HEK293 (cell line): ENCODE measurements at regions not wholly inside any gene's neighbourhood (a gene's known extent, or its start where the extent isn't known, plus 50 kb on each side); places are given as distances from the start of the nearest gene placed in this dataset.

Experiments
- CTCF ChIA-PET: fragments of 350-600 bp; formaldehyde crosslinking; extraction: SDS; loops from one replicate; lab custom pipeline; 2021; ENCODE audit warnings: antibody characterized with exemption; lab: Yijun Ruan, JAX
- POLR2A ChIA-PET: fragments of 300-600 bp; formaldehyde crosslinking; extraction: SDS; loops from one replicate; lab custom pipeline; 2020; ENCODE audit warnings: antibody characterized with exemption, inconsistent platforms; lab: Yijun Ruan, JAX
- H3K27ac ChIP-seq: fragments of 200-500 bp; sonication (Bioruptor generic); 2 replicates; pipeline ENCODE4 v1.5.1; 2014; ENCODE audit warnings: low read depth, low read length, control low read depth, inconsistent platforms; ENCODE audit errors: extremely low read depth
- H3K36me3 ChIP-seq, 2 experiments: fragments of 200-500 bp in 1 of 2; sonication (Bioruptor generic) in 1 of 2; 1 replicate in 1 of 2; 2 replicates in 1 of 2; pipeline ENCODE4 v1.5.1; 2014 to 2017; ENCODE audit warnings: inconsistent platforms in 2 of 2, low read length in 2 of 2; ENCODE audit not compliant: control insufficient read depth in 2 of 2, insufficient read depth in 1 of 2
- H3K4me1 ChIP-seq: fragments of 200-500 bp; sonication (Bioruptor generic); 2 replicates; pipeline ENCODE4 v1.5.1; 2014; ENCODE audit warnings: mild to moderate bottlenecking, low read length, inconsistent platforms; ENCODE audit not compliant: control insufficient read depth, insufficient read depth
- H3K4me3 ChIP-seq: 2 replicates; pipeline ENCODE4 v1.5.1; 2011; ENCODE audit warnings: low read depth, mild to moderate bottlenecking, control low read depth, low read length, moderate library complexity
- H3K9me3 ChIP-seq: fragments of 200-500 bp; sonication (Bioruptor generic); 2 replicates; pipeline ENCODE4 v1.5.1; 2014; ENCODE audit warnings: low read depth, low read length, inconsistent platforms; ENCODE audit not compliant: control insufficient read depth, insufficient read depth
- HOXC10 ChIP-seq: sonication (generic); formaldehyde crosslinking; IDR thresholded peaks from 2 replicates; pipeline ENCODE4 v1.8.1; 2023; ENCODE audit warnings: mild to moderate bottlenecking, missing genetic modification reagents
- KLF8 ChIP-seq: fragments of 450-650 bp; formaldehyde crosslinking; IDR thresholded peaks from 2 replicates; pipeline ENCODE4 v1.5.1; 2016; ENCODE audit warnings: missing biosample characterization, missing genetic modification characterization
- REPIN1 ChIP-seq: fragments of 450-650 bp; formaldehyde crosslinking; IDR thresholded peaks from 2 replicates; pipeline ENCODE4 v1.5.1; 2017; ENCODE audit warnings: missing biosample characterization, missing genetic modification characterization, low read depth
- SCRT1 ChIP-seq: fragments of 450-650 bp; formaldehyde crosslinking; IDR thresholded peaks from 2 replicates; pipeline ENCODE4 v1.5.1; 2016; ENCODE audit warnings: missing biosample characterization, missing genetic modification characterization, borderline replicate concordance
- SP7 ChIP-seq: fragments of 450-650 bp; formaldehyde crosslinking; IDR thresholded peaks from 2 replicates; pipeline ENCODE4 v1.5.1; 2016; ENCODE audit warnings: missing biosample characterization, missing genetic modification characterization
- ZFP37 ChIP-seq: fragments of 450-650 bp; formaldehyde crosslinking; IDR thresholded peaks from 2 replicates; pipeline ENCODE4 v1.5.1; 2016; ENCODE audit warnings: missing biosample characterization, missing genetic modification characterization
- ZNF133 ChIP-seq: fragments of 450-650 bp; formaldehyde crosslinking; IDR thresholded peaks from 2 replicates; pipeline ENCODE4 v1.5.1; 2016; ENCODE audit warnings: missing biosample characterization, missing genetic modification characterization
- ZNF19 ChIP-seq: fragments of 450-650 bp; formaldehyde crosslinking; IDR thresholded peaks from 2 replicates; pipeline ENCODE4; 2016; ENCODE audit warnings: missing biosample characterization, missing genetic modification characterization, low read depth
- ZNF274 ChIP-seq, 2 experiments: fragments of 200-500 bp in 1 of 2; fragments of 450-650 bp in 1 of 2; sonication (Bioruptor generic) in 1 of 2; formaldehyde crosslinking in 1 of 2; IDR thresholded peaks; 2 replicates each; pipeline versions ENCODE4 v1.5.1 to v1.6.1; 2014 to 2016; ENCODE audit warnings: borderline replicate concordance in 1 of 2, inconsistent platforms in 1 of 2, low read length in 1 of 2, missing biosample characterization in 1 of 2, missing genetic modification characterization in 1 of 2
- ZNF571 ChIP-seq: fragments of 450-650 bp; formaldehyde crosslinking; IDR thresholded peaks from 2 replicates; pipeline ENCODE4 v1.5.0; 2017; ENCODE audit warnings: missing biosample characterization, missing genetic modification characterization
- ZNF626 ChIP-seq: fragments of 450-650 bp; sonication (Bioruptor Pico); formaldehyde crosslinking; IDR thresholded peaks from 2 replicates; pipeline ENCODE4 v1.5.1; 2018; ENCODE audit warnings: missing biosample characterization, missing genetic modification characterization, inconsistent platforms
- ZNF654 ChIP-seq: fragments of 450-650 bp; formaldehyde crosslinking; IDR thresholded peaks from 2 replicates; pipeline ENCODE4 v1.5.1; 2016; ENCODE audit warnings: low read depth, missing biosample characterization, missing genetic modification characterization
- TF ChIP-seq, protein P1 (sequence below): fragments of 450-650 bp; formaldehyde crosslinking; conservative IDR thresholded peaks from 2 replicates; pipeline ENCODE4 v1.5.1; 2016; ENCODE audit warnings: low read depth, missing biosample characterization, missing genetic modification characterization
- TF ChIP-seq, protein P2 (sequence below): fragments of 450-650 bp; IDR thresholded peaks from 2 replicates; pipeline ENCODE4 v1.5.1; 2018; ENCODE audit warnings: missing biosample characterization, mild to moderate bottlenecking, missing genetic modification characterization
- TF ChIP-seq, protein P3 (sequence below): fragments of 450-650 bp; IDR thresholded peaks from 2 replicates; pipeline ENCODE4 v1.5.1; 2018; ENCODE audit warnings: missing biosample characterization, missing genetic modification characterization
- TF ChIP-seq, protein P4 (sequence below): fragments of 450-650 bp; formaldehyde crosslinking; IDR thresholded peaks from 2 replicates; pipeline ENCODE4 v1.5.1; 2016; ENCODE audit warnings: missing biosample characterization, missing genetic modification characterization

DNA sequence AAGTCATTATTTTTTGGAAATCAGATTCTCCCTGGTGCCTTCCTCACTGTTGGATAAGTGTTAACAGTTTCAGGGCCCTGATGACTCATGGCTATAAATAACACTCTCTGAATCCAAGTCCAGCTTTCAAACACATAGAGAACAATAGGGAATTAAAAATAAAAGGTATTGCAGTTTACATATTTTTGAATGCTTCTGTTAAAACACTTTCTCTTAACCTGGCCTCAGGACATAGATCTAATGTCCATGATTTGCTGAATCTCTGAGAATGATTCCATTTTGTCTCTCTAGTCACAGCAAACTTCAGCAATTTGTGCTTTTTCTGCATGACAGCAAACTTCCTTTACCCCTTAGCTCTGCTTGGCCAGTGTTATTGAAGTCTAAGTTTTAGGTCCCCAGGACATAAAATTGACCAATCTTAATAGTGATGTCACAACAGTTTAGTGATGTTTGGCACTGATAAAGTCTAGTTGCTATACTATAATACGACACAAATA is 1192.4 kb upstream of the CITED2 start (continued):
- TF ChIP-seq, protein P1, sequence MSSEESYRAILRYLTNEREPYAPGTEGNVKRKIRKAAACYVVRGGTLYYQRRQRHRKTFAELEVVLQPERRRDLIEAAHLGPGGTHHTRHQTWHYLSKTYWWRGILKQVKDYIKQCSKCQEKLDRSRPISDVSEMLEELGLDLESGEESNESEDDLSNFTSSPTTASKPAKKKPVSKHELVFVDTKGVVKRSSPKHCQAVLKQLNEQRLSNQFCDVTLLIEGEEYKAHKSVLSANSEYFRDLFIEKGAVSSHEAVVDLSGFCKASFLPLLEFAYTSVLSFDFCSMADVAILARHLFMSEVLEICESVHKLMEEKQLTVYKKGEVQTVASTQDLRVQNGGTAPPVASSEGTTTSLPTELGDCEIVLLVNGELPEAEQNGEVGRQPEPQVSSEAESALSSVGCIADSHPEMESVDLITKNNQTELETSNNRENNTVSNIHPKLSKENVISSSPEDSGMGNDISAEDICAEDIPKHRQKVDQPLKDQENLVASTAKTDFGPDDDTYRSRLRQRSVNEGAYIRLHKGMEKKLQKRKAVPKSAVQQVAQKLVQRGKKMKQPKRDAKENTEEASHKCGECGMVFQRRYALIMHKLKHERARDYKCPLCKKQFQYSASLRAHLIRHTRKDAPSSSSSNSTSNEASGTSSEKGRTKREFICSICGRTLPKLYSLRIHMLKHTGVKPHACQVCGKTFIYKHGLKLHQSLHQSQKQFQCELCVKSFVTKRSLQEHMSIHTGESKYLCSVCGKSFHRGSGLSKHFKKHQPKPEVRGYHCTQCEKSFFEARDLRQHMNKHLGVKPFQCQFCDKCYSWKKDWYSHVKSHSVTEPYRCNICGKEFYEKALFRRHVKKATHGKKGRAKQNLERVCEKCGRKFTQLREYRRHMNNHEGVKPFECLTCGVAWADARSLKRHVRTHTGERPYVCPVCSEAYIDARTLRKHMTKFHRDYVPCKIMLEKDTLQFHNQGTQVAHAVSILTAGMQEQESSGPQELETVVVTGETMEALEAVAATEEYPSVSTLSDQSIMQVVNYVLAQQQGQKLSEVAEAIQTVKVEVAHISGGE (tag by site-specific recombination) = no peak

DNA sequence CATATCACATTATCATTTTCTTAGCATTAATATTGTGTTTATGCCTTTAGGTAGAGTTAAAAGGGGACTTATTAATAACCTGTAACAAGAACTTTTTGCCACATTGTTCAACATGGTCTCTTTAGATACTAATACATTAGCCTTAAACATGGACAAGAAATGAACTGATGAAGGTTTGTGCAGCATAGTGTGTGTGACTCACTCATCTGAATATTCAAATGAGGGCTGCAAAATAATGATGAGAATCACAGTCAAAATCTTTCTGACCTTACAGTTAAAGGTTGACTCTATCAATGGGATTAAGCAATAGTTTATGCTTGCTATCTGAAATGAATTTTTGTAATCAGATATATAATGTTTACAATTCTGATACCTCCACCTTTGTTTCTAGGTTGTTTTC is 1189.3 kb upstream of the CITED2 start:
- H3K9me3 ChIP-seq = no peaks in the 10 kb centered on the region
- H3K4me3 ChIP-seq = no peak overlapping the region
- ChIA-PET CTCF (interaction anchor here (0.6 kb wide), 2 partner anchors 485 to 777 kb away, joined by 3 read pairs; no protein-coding TSS in a partner anchor), POLR2A (no interaction called here)
- TF ChIP-seq SP7 (tag by site-specific recombination) (no peak), ZNF626 (tag by site-specific recombination) (no peak), ZFP37 (tag by site-specific recombination) (no peak), HOXC10 (no peak), SCRT1 (tag by site-specific recombination) (no peak)
- no peaks in the 10 kb centered on the region for H3K4me1 ChIP-seq
- no peaks in the 10 kb centered on the region for H3K36me3 ChIP-seq
- no peak overlapping the region for H3K27ac ChIP-seq

DNA sequence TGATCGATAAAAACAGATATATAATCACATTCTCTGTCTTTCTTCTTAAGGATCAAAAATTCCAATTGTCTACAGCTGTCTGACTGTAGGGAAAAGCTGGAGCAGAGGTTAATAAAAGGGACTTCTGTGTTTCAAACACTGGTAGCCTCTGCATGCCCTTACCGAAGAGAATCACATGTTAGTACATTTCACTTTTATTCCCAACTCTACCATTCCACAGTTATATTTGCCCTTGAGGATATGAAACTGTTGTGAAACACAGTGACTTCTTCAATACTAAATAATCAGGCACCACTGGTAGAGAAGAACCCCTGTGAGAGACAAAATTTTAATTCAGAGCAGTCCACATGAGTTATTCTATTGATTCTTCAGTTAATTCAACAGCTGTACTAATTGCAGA is 1187.3 kb upstream of the CITED2 start:
- POLR2A ChIA-PET = no interaction called here
- H3K4me1 ChIP-seq = no peaks in the 10 kb centered on the region
- TF ChIP-seq ZNF19 = no peak
- no peak for TF ChIP-seq ZNF654
- no peak for TF ChIP-seq ZNF133
- TF ChIP-seq, protein P2, sequence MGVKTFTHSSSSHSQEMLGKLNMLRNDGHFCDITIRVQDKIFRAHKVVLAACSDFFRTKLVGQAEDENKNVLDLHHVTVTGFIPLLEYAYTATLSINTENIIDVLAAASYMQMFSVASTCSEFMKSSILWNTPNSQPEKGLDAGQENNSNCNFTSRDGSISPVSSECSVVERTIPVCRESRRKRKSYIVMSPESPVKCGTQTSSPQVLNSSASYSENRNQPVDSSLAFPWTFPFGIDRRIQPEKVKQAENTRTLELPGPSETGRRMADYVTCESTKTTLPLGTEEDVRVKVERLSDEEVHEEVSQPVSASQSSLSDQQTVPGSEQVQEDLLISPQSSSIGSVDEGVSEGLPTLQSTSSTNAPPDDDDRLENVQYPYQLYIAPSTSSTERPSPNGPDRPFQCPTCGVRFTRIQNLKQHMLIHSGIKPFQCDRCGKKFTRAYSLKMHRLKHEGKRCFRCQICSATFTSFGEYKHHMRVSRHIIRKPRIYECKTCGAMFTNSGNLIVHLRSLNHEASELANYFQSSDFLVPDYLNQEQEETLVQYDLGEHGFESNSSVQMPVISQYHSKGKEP = no peak
- no peak for TF ChIP-seq REPIN1 (tag by site-specific recombination)
- TF ChIP-seq, protein P3, sequence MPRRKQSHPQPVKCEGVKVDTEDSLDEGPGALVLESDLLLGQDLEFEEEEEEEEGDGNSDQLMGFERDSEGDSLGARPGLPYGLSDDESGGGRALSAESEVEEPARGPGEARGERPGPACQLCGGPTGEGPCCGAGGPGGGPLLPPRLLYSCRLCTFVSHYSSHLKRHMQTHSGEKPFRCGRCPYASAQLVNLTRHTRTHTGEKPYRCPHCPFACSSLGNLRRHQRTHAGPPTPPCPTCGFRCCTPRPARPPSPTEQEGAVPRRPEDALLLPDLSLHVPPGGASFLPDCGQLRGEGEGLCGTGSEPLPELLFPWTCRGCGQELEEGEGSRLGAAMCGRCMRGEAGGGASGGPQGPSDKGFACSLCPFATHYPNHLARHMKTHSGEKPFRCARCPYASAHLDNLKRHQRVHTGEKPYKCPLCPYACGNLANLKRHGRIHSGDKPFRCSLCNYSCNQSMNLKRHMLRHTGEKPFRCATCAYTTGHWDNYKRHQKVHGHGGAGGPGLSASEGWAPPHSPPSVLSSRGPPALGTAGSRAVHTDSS (tag by site-specific recombination) = no peak
- no peak for TF ChIP-seq ZNF274 (IDR thresholded peaks at IDR 0.05; ENCODE audit: low read length)
- TF ChIP-seq ZNF274 (tag by site-specific recombination; IDR thresholded peaks at IDR 0.05; ENCODE audit: borderline replicate concordance) = no peak
- no peak for TF ChIP-seq ZNF571 (tag by site-specific recombination)
- TF ChIP-seq, protein P4, sequence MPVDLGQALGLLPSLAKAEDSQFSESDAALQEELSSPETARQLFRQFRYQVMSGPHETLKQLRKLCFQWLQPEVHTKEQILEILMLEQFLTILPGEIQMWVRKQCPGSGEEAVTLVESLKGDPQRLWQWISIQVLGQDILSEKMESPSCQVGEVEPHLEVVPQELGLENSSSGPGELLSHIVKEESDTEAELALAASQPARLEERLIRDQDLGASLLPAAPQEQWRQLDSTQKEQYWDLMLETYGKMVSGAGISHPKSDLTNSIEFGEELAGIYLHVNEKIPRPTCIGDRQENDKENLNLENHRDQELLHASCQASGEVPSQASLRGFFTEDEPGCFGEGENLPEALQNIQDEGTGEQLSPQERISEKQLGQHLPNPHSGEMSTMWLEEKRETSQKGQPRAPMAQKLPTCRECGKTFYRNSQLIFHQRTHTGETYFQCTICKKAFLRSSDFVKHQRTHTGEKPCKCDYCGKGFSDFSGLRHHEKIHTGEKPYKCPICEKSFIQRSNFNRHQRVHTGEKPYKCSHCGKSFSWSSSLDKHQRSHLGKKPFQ (tag by site-specific recombination) = no peak
- TF ChIP-seq KLF8 = no peak
- no peaks in the 10 kb centered on the region for H3K36me3 ChIP-seq
- H3K27ac ChIP-seq = no peak overlapping the region
- H3K4me3 ChIP-seq = no peak overlapping the region
- CTCF ChIA-PET = no interaction called here
- H3K9me3 ChIP-seq = no peaks in the 10 kb centered on the region
